ENCODE measurements at regions not wholly inside any gene's neighbourhood (a gene's known extent, or its start where the extent isn't known, plus 50 kb on each side); places are given as distances from the start of the nearest gene placed in this dataset.

- TF ChIP-seq CTCF (IDR thresholded peaks at IDR 0.05) (no peak), POLR2AphosphoS5 (IDR thresholded peaks at IDR 0.05) (no peak)
Observed at GRCh38 chr4:147163311-147163710, 217.6 kb upstream of the TTC29 start.
